ENCODE measurements at regions not wholly inside any gene's neighbourhood (a gene's known extent, or its start where the extent isn't known, plus 50 kb on each side); places are given as distances from the start of the nearest gene placed in this dataset.

DNA sequence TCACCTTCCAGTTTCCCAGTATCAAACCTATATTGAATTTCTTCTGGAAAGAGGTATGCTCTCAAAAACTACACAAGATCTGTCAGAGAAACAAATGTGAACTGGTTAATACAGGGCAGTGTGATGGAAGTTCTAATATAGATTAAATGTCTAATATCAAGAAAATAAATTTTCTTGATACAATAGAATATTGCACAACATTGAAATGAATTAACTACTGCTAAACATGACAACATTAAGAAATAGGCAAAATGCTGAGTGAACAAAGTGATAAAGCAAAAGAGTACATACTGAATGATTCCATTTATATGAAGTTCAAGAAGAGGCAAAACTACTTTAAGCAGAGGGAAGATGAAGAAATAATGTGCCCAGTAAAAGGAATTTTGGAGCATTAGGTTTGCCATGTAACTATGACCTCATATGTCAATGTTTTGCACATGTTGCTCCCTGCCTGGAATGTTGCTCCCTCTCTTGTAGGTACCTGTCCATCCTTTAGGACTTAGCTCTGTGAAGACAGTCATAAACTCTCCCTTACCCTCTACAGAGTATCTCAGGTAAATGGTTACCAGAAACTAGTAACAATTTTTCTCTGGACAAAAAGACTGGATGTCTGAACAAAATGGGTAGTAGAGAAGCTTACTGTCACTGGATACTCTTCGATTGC is 339.0 kb downstream of the RAD51AP2 start:
- no peak for TF ChIP-seq EZH2 (IDR thresholded peaks at IDR 0.05; ENCODE audit: borderline replicate concordance, insufficient read depth, low read depth, low read length, poor library complexity, severe bottlenecking)
- TF ChIP-seq, protein P1, sequence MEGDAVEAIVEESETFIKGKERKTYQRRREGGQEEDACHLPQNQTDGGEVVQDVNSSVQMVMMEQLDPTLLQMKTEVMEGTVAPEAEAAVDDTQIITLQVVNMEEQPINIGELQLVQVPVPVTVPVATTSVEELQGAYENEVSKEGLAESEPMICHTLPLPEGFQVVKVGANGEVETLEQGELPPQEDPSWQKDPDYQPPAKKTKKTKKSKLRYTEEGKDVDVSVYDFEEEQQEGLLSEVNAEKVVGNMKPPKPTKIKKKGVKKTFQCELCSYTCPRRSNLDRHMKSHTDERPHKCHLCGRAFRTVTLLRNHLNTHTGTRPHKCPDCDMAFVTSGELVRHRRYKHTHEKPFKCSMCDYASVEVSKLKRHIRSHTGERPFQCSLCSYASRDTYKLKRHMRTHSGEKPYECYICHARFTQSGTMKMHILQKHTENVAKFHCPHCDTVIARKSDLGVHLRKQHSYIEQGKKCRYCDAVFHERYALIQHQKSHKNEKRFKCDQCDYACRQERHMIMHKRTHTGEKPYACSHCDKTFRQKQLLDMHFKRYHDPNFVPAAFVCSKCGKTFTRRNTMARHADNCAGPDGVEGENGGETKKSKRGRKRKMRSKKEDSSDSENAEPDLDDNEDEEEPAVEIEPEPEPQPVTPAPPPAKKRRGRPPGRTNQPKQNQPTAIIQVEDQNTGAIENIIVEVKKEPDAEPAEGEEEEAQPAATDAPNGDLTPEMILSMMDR (IDR thresholded peaks at IDR 0.05): no peak
- ChIA-PET CTCF (interaction anchor here (0.7 to 0.9 kb wide), 2 partner anchors 12 to 34 kb away, joined by 3 to 6 read pairs; no protein-coding TSS in a partner anchor), POLR2A (no interaction called here)
- H3K27me3 Mint-ChIP-seq: peaks cover 3% of the 10 kb centered on the region
- intact Hi-C loops (cut with micrococcal nuclease): no loop called here
- no peak overlapping the region for H3K27ac Mint-ChIP-seq
- peaks cover 22% of the 10 kb centered on the region for H3K4me1 Mint-ChIP-seq
- H3K4me3 ChIP-seq (ENCODE audit: control extremely low read depth in 1 of 5, extremely low read depth in 1 of 5, insufficient read depth in 1 of 5, low read depth in 2 of 5, low read length in 4 of 5): no peak overlapping the region
- WGBS (ENCODE audit: insufficient coverage): no CpG with 5 or more reads among the region's 1 CpG
- no peak overlapping the region for H3K27ac ChIP-seq (ENCODE audit: low read length in 2 of 2)
- ATAC-seq (ENCODE audit: low read depth): no peak
- H3K4me3 Mint-ChIP-seq: no peak overlapping the region
- H3K9me3 Mint-ChIP-seq (ENCODE audit: insufficient read depth): no peaks in the 10 kb centered on the region
- no peaks in the 10 kb centered on the region for H3K27me3 ChIP-seq (replicated peaks in 1 of 4; ENCODE audit: control extremely low read depth in 1 of 4, control insufficient read depth in 3 of 4, insufficient read depth in 4 of 4, low read length in 3 of 4)
- H3K4me2 ChIP-seq (replicated peaks; ENCODE audit: low read depth, low read length, poor library complexity, severe bottlenecking): no peak overlapping the region
- no peak for DNase-seq
- H3K9me3 ChIP-seq (ENCODE audit: control extremely low read depth in 1 of 3, control insufficient read depth in 2 of 3, insufficient read depth in 1 of 3, low read length in 2 of 3): no peaks in the 10 kb centered on the region
- H2AFZ ChIP-seq (ENCODE audit: insufficient read depth, low read depth, low read length, poor library complexity, severe bottlenecking): no peak overlapping the region
- no peaks in the 10 kb centered on the region for H4K20me1 ChIP-seq (ENCODE audit: control insufficient read depth, insufficient read depth, low read length, poor library complexity, severe bottlenecking)
- no peaks in the 10 kb centered on the region for H3K36me3 ChIP-seq (replicated peaks in 1 of 2; ENCODE audit: control extremely low read depth in 1 of 2, control insufficient read depth in 1 of 2, extremely low read depth in 1 of 2, insufficient read depth in 2 of 2, low read length in 1 of 2)
- no peak overlapping the region for H3K9ac ChIP-seq (ENCODE audit: low read length)
- H3K4me1 ChIP-seq (ENCODE audit: control insufficient read depth in 2 of 2, insufficient read depth in 2 of 2, low read length in 2 of 2): peaks cover 2 to 4% of the 10 kb centered on the region in 2 donors
- no peaks in the 10 kb centered on the region for H3K79me2 ChIP-seq (ENCODE audit: control insufficient read depth, insufficient read depth, low read length)

GRCh38 chr2:17177088-17177487 is 341.2 kb downstream of the RAD51AP2 start:
- H3K27ac Mint-ChIP-seq: no peak overlapping the region

More at GRCh38 chr2:17177088-17177487, 341.2 kb downstream of the RAD51AP2 start:
- H3K9ac ChIP-seq (ENCODE audit: low read length): no peak overlapping the region
- Mint-ChIP-seq H3K9me3 (ENCODE audit: insufficient read depth) (no peaks in the 10 kb centered on the region), H3K4me3 (no peak overlapping the region), H3K27me3 (peaks cover 3% of the 10 kb centered on the region), H3K4me1 (peaks cover 25% of the 10 kb centered on the region)
- intact Hi-C loops (cut with micrococcal nuclease): no loop called here
- no peak for DNase-seq
- H3K79me2 ChIP-seq (ENCODE audit: control insufficient read depth, insufficient read depth, low read length): no peaks in the 10 kb centered on the region
- H4K20me1 ChIP-seq (ENCODE audit: control insufficient read depth, insufficient read depth, low read length, poor library complexity, severe bottlenecking): no peaks in the 10 kb centered on the region
- no peaks in the 10 kb centered on the region for H3K9me3 ChIP-seq (ENCODE audit: control extremely low read depth in 1 of 3, control insufficient read depth in 2 of 3, insufficient read depth in 1 of 3, low read length in 2 of 3)
- no peaks in the 10 kb centered on the region for H3K36me3 ChIP-seq (replicated peaks in 1 of 2; ENCODE audit: control extremely low read depth in 1 of 2, control insufficient read depth in 1 of 2, extremely low read depth in 1 of 2, insufficient read depth in 2 of 2, low read length in 1 of 2)
- peaks cover 2 to 4% of the 10 kb centered on the region in 2 donors for H3K4me1 ChIP-seq (ENCODE audit: control insufficient read depth in 2 of 2, insufficient read depth in 2 of 2, low read length in 2 of 2)
- no peak overlapping the region for H3K4me3 ChIP-seq (ENCODE audit: control extremely low read depth in 1 of 5, extremely low read depth in 1 of 5, insufficient read depth in 1 of 5, low read depth in 2 of 5, low read length in 4 of 5)
- ChIA-PET POLR2A (interaction anchor here (1.5 kb wide), 1 partner anchor 51 kb away, joined by 3 read pairs; no protein-coding TSS in a partner anchor), CTCF (interaction anchor here (1.2 to 1.3 kb wide), 3 partner anchors 9 to 133 kb away, joined by 4 read pairs; no protein-coding TSS in a partner anchor)
- no peak overlapping the region for H2AFZ ChIP-seq (ENCODE audit: insufficient read depth, low read depth, low read length, poor library complexity, severe bottlenecking)
- H3K27me3 ChIP-seq (replicated peaks in 1 of 4; ENCODE audit: control extremely low read depth in 1 of 4, control insufficient read depth in 3 of 4, insufficient read depth in 4 of 4, low read length in 3 of 4): no peaks in the 10 kb centered on the region
- TF ChIP-seq EZH2 (IDR thresholded peaks at IDR 0.05; ENCODE audit: borderline replicate concordance, insufficient read depth, low read depth, low read length, poor library complexity, severe bottlenecking): no peak
- TF ChIP-seq, protein P1 (IDR thresholded peaks at IDR 0.05): no peak
- WGBS (ENCODE audit: insufficient coverage): 75% methylated on average over 1 of the region's 1 CpG
- H3K4me2 ChIP-seq (replicated peaks; ENCODE audit: low read depth, low read length, poor library complexity, severe bottlenecking): no peak overlapping the region
- no peak overlapping the region for H3K27ac ChIP-seq (ENCODE audit: low read length in 2 of 2)
- ATAC-seq (ENCODE audit: low read depth): no peak
